ENCODE measurements at regions not wholly inside any gene's neighbourhood (a gene's known extent, or its start where the extent isn't known, plus 50 kb on each side); places are given as distances from the start of the nearest gene placed in this dataset.
A peak's percentile ranks its signal among the peaks of the same experiment; 100 is the strongest.
"Not testable (repeated sequence)": the region's sequence is repeated elsewhere in the genome, so short reads cannot be mapped to it uniquely, and the experiment has no call there.

DNA sequence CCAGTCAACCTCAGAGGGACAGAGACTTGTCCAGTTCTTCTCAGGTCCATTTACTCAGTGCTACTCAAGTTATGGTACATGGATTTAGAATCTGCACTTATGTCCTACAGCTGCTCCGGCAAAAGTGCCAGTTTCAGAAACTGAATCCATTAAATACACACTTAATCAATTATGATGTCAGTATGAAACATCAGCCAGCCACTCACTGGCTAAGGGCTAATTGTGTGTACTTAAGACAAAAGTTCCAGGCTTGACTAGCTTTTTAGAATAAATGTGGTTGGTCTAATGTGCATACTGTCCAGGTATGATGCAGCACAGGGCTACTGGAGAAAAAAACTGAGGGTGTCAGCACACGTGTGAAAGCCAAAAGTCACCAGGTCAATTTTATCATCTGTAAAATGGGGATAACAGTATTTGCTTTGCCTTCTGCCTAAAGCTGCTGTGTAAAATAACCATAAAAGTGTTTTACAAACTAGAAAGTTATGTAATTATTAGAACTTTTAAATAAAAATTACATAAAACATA, 55.4 kb upstream of the CYP2D6 start:
- no peaks in the 10 kb centered on the region for H3K9me3 ChIP-seq (ENCODE audit: low read depth)
- Mint-ChIP-seq H3K36me3 (peaks cover 3% of the 10 kb centered on the region), H3K4me1 (peaks cover 8% of the 10 kb centered on the region), H3K4me3 (no peak overlapping the region), H3K27ac (no peak overlapping the region), H3K27me3 (ENCODE audit: insufficient read depth, low read depth) (no peaks in the 10 kb centered on the region), H3K9me3 (no peaks in the 10 kb centered on the region)
- peaks cover 7% of the 10 kb centered on the region for H3K4me1 ChIP-seq
- no peak for DNase-seq (ENCODE audit: low spot score)
- no peak overlapping the region for H3K9ac ChIP-seq
- H3K27ac ChIP-seq: no peak overlapping the region
- no peak overlapping the region for H3K4me2 ChIP-seq
- H3K4me3 ChIP-seq: no peak overlapping the region
- peaks cover 94% of the 10 kb centered on the region for H3K79me2 ChIP-seq (ENCODE audit: low read depth)
- TF ChIP-seq EZH2phosphoT487 (IDR thresholded peaks at IDR 0.05) (no peak), EZH2 (IDR thresholded peaks at IDR 0.05) (no peak)
- TF ChIP-seq, protein P1, sequence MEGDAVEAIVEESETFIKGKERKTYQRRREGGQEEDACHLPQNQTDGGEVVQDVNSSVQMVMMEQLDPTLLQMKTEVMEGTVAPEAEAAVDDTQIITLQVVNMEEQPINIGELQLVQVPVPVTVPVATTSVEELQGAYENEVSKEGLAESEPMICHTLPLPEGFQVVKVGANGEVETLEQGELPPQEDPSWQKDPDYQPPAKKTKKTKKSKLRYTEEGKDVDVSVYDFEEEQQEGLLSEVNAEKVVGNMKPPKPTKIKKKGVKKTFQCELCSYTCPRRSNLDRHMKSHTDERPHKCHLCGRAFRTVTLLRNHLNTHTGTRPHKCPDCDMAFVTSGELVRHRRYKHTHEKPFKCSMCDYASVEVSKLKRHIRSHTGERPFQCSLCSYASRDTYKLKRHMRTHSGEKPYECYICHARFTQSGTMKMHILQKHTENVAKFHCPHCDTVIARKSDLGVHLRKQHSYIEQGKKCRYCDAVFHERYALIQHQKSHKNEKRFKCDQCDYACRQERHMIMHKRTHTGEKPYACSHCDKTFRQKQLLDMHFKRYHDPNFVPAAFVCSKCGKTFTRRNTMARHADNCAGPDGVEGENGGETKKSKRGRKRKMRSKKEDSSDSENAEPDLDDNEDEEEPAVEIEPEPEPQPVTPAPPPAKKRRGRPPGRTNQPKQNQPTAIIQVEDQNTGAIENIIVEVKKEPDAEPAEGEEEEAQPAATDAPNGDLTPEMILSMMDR (IDR thresholded peaks at IDR 0.05): no peak
- H2AFZ ChIP-seq (replicated peaks): no peak overlapping the region
- H3K27me3 ChIP-seq: no peaks in the 10 kb centered on the region
- H3F3A ChIP-seq (ENCODE audit: low read depth): no peaks in the 10 kb centered on the region
- H4K20me1 ChIP-seq (ENCODE audit: low read depth): peaks cover 99% of the 10 kb centered on the region
- H3K36me3 ChIP-seq: no peaks in the 10 kb centered on the region

DNA sequence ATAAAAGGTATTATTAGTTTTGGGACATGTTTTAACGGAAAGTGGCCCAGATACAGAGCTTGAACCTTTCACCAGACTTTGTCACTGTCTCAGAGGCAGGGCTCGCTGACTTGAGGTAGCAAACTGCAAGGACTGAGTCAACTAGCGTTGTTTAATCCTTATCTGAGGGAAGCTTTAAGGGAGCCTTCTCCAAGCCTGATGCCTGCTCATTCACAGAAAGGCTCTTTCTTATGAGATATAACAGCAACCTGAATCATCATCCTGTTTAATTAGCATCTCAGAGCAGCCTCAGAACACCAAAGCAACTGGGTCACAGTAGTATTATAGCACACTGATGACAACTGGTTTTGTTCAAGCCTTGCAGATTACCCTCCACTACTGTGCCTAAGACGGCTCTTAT, 54.2 kb upstream of the CYP2D6 start:
- Mint-ChIP-seq H3K27me3 (ENCODE audit: insufficient read depth, low read depth) (peaks cover 2% of the 10 kb centered on the region), H3K4me3 (no peak overlapping the region), H3K27ac (no peak overlapping the region), H3K9me3 (no peaks in the 10 kb centered on the region), H3K36me3 (peaks cover 3% of the 10 kb centered on the region), H3K4me1 (peaks cover 9% of the 10 kb centered on the region)
- peaks cover 99% of the 10 kb centered on the region for H4K20me1 ChIP-seq (ENCODE audit: low read depth)
- no peaks in the 10 kb centered on the region for H3K9me3 ChIP-seq (ENCODE audit: low read depth)
- H3K36me3 ChIP-seq: no peaks in the 10 kb centered on the region
- no peak overlapping the region for H3K4me2 ChIP-seq
- no peak overlapping the region for H3K9ac ChIP-seq
- no peak overlapping the region for H3K27ac ChIP-seq
- no peak for TF ChIP-seq EZH2phosphoT487 (IDR thresholded peaks at IDR 0.05)
- TF ChIP-seq, protein P1 (IDR thresholded peaks at IDR 0.05): no peak
- TF ChIP-seq EZH2 (IDR thresholded peaks at IDR 0.05): no peak
- H3K4me3 ChIP-seq: no peak overlapping the region
- DNase-seq (ENCODE audit: low spot score): no peak
- H3F3A ChIP-seq (ENCODE audit: low read depth): no peaks in the 10 kb centered on the region
- peaks cover 89% of the 10 kb centered on the region for H3K79me2 ChIP-seq (ENCODE audit: low read depth)
- H2AFZ ChIP-seq (replicated peaks): no peak overlapping the region
- no peaks in the 10 kb centered on the region for H3K27me3 ChIP-seq
- H3K4me1 ChIP-seq: peaks cover 7% of the 10 kb centered on the region

DNA sequence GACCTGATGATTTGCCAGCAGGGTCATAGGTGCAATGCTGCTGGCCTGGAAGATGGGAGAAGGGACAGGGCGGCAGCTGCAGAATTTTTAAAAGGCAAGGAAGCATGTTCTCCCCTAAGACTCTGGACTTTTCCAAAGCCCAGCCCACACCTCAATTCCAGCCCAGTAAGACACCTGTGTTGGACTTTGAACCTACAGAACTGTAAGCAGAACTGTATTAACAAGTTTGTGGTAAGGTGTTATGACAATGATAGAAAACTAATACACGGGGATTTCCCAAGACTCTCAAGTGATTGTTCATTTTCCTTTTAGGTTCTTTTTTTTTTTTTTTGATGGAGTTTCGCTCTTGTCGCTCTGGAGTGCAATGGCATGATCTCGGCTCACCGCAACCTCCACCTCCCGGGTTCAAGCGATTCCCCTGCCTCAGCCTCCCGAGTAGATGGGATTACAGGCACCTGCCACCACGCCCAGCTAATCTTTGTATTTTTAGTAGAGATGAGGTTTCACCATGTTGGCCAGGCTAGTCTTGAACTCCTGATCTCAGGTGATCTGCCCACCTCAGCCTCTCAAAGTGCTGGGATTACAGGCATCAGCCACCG, 53.0 kb upstream of the CYP2D6 start:
- H3K27me3 ChIP-seq; H3K27ac Mint-ChIP-seq; H3K36me3 ChIP-seq; H3K4me3 ChIP-seq; H3K27ac ChIP-seq; H3F3A ChIP-seq (ENCODE audit: low read depth); H3K36me3 Mint-ChIP-seq; DNase-seq (ENCODE audit: low spot score); H3K27me3 Mint-ChIP-seq (ENCODE audit: insufficient read depth, low read depth); H3K9me3 ChIP-seq (ENCODE audit: low read depth); H3K4me1 ChIP-seq; H3K4me3 Mint-ChIP-seq; H2AFZ ChIP-seq (replicated peaks); H3K9ac ChIP-seq; H3K9me3 Mint-ChIP-seq; H3K4me1 Mint-ChIP-seq; H3K4me2 ChIP-seq: not testable (repeated sequence)
- H3K79me2 ChIP-seq (ENCODE audit: low read depth): peaks cover 83% of the 10 kb centered on the region
- H4K20me1 ChIP-seq (ENCODE audit: low read depth): peaks cover 89% of the 10 kb centered on the region

DNA sequence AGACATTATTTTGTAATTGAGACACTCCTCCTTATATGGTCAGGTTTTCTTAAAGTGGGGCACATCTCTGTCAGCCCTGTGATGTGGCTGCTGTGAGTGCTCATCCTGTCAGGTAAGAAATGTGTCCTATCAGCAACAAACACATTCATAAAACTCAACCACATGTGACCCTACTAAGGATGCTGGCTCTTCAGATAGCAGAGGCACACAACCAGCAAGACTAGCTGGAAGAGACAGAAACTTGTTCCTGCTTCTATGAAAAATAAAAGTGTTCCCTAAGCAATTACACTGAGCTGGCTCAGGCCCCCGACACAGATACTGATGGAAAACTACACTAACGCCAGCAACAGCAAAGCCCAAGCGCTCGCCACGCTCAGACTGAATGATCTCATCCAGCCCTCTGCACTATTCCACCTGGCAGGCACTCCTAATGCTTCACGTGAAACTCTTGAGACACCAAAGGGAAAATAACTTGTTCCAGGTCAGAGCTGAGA, 49.8 kb upstream of the CYP2D6 start:
- peaks cover 5% of the 10 kb centered on the region for H3K4me1 Mint-ChIP-seq
- Histone ChIP-seq H2AFZ (replicated peaks) (no peak overlapping the region), H3K4me2 (no peak overlapping the region), H3K36me3 (no peaks in the 10 kb centered on the region), H3F3A (ENCODE audit: low read depth) (no peaks in the 10 kb centered on the region), H3K4me3 (no peak overlapping the region), H4K20me1 (ENCODE audit: low read depth) (peaks cover 81% of the 10 kb centered on the region), H3K4me1 (peaks cover 3% of the 10 kb centered on the region), H3K27me3 (no peaks in the 10 kb centered on the region), H3K27ac (peak overlapping the region; percentile 14), H3K9ac (no peak overlapping the region), H3K79me2 (ENCODE audit: low read depth) (peaks cover 55% of the 10 kb centered on the region), H3K9me3 (ENCODE audit: low read depth) (no peaks in the 10 kb centered on the region)
- TF ChIP-seq, protein P1 (IDR thresholded peaks at IDR 0.05): no peak
- TF ChIP-seq EZH2 (IDR thresholded peaks at IDR 0.05): no peak
- peaks cover 4% of the 10 kb centered on the region for H3K27me3 Mint-ChIP-seq (ENCODE audit: insufficient read depth, low read depth)
- H3K4me3 Mint-ChIP-seq: no peak overlapping the region
- H3K9me3 Mint-ChIP-seq: no peaks in the 10 kb centered on the region
- peaks cover 11% of the 10 kb centered on the region for H3K36me3 Mint-ChIP-seq
- H3K27ac Mint-ChIP-seq: peak overlapping the region; percentile 63
- DNase-seq (ENCODE audit: low spot score): no peak
